Osteoblast (primary cell): ENCODE measurements at regions not wholly inside any gene's neighbourhood (a gene's known extent, or its start where the extent isn't known, plus 50 kb on each side); places are given as distances from the start of the nearest gene placed in this dataset.
"Not testable (repeated sequence)": the region's sequence is repeated elsewhere in the genome, so short reads cannot be mapped to it uniquely, and the experiment has no call there.

ENCODE experiments used
- DNase-seq: peaks from one replicate; pipeline ENCODE4 v3.0.0; 2011; ENCODE audit warnings: low spot score, mixed read lengths; ENCODE audit not compliant: insufficient read length; ENCODE audit errors: missing footprints
- H2AFZ ChIP-seq: 2 replicates; pipeline ENCODE4 v1.6.0; 2011; ENCODE audit warnings: mild to moderate bottlenecking, low read length
- H3K27ac ChIP-seq: 2 replicates; pipeline ENCODE4 v1.5.1; 2011; ENCODE audit warnings: mild to moderate bottlenecking, low read depth, low read length, moderate library complexity
- H3K27me3 ChIP-seq: 2 replicates; pipeline ENCODE4 v1.6.0; 2012; ENCODE audit warnings: mild to moderate bottlenecking, control low read depth, inconsistent platforms, low read length, moderate library complexity; ENCODE audit not compliant: insufficient read depth
- H3K36me3 ChIP-seq: 2 replicates; pipeline ENCODE4 v1.5.1; 2011; ENCODE audit warnings: mild to moderate bottlenecking, low read length, control low read depth, moderate library complexity; ENCODE audit not compliant: insufficient read depth
- H3K4me1 ChIP-seq: 2 replicates; pipeline ENCODE4 v1.5.1; 2011; ENCODE audit warnings: mild to moderate bottlenecking, low read length, control low read depth, moderate library complexity; ENCODE audit not compliant: insufficient read depth
- H3K4me2 ChIP-seq: 2 replicates; pipeline ENCODE4 v1.6.0; 2011; ENCODE audit warnings: mild to moderate bottlenecking, low read length; ENCODE audit not compliant: insufficient read depth
- H3K4me3 ChIP-seq: fragments of 200-600 bp; sonication (generic); 3 replicates; pipeline ENCODE4 v1.5.1; 2012; ENCODE audit warnings: mild to moderate bottlenecking, low read length, inconsistent platforms; ENCODE audit not compliant: insufficient read depth
- H3K79me2 ChIP-seq: 2 replicates; pipeline ENCODE4 v1.6.0; 2012; ENCODE audit warnings: mild to moderate bottlenecking, low read length, control low read depth, inconsistent platforms; ENCODE audit not compliant: insufficient read depth
- H3K9me3 ChIP-seq: 2 replicates; pipeline ENCODE4 v1.5.1; 2011; ENCODE audit warnings: low read depth, low read length, control low read depth
- H4K20me1 ChIP-seq: 2 replicates; pipeline ENCODE4 v1.6.0; 2012; ENCODE audit warnings: mild to moderate bottlenecking, low read length, control low read depth; ENCODE audit not compliant: insufficient read depth
- CTCF ChIP-seq: IDR thresholded peaks from 2 replicates; pipeline ENCODE4 v1.5.1; 2011; ENCODE audit warnings: mild to moderate bottlenecking, low read depth, low read length, moderate library complexity; ENCODE audit errors: extremely low read depth

DNA sequence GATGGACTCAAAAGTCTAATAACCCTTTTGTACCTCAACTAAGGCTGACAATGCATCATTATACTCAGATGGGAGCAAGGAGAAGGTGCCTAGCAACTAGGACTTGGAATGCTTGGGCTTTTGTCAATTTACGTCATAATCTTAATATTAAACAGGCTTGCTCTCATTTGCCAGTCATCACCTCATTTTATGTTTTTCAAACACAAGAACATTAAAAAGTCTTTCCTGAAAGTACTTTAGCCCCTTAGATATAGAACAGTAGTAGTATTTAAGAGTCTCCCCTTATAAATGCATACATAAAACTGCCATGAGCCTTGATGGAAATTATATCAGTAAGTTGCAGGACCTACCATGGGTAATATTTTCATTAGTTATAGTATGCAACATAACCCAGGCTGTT, 150.7 kb upstream of the INTU start:
- no peak for TF ChIP-seq CTCF
- Histone ChIP-seq H3K4me3 (no peak overlapping the region), H3K9me3 (no peaks in the 10 kb centered on the region), H4K20me1 (no peaks in the 10 kb centered on the region), H3K27me3 (no peaks in the 10 kb centered on the region), H3K36me3 (no peaks in the 10 kb centered on the region), H3K4me2 (no peak overlapping the region), H2AFZ (no peak overlapping the region), H3K4me1 (no peaks in the 10 kb centered on the region), H3K27ac (no peak overlapping the region), H3K79me2 (no peaks in the 10 kb centered on the region)
- DNase-seq = no peak

DNA sequence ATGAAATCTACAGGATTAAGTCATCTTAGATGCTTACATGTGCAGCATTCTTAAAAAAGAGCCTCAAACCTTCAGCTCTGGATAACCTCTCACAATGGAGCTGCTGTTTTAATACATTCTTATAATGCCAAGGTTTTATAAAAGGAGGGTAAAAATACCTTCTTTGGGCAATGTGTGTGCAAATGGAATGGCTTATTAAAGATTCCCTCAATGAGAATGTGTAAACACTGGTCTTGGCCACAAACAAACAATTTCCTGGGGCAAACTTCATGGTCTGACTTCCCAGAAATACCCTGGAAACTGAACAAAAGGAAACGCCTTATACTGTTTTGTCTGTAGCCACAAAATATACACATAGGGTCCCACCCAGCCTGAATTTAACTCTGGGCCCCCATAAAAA, 148.6 kb upstream of the INTU start:
- H3K9me3 ChIP-seq = no peaks in the 10 kb centered on the region
- H2AFZ ChIP-seq = no peak overlapping the region
- no peaks in the 10 kb centered on the region for H3K36me3 ChIP-seq
- H3K79me2 ChIP-seq = no peaks in the 10 kb centered on the region
- H3K27ac ChIP-seq = no peak overlapping the region
- H3K4me3 ChIP-seq = no peak overlapping the region
- no peak for DNase-seq
- no peak overlapping the region for H3K4me2 ChIP-seq
- no peaks in the 10 kb centered on the region for H3K4me1 ChIP-seq
- H4K20me1 ChIP-seq = no peaks in the 10 kb centered on the region
- TF ChIP-seq CTCF = no peak
- no peaks in the 10 kb centered on the region for H3K27me3 ChIP-seq

GRCh38 chr4:127486248-127486647, 146.5 kb upstream of the INTU start:
- Histone ChIP-seq H2AFZ (no peak overlapping the region), H3K36me3 (no peaks in the 10 kb centered on the region), H4K20me1 (no peaks in the 10 kb centered on the region), H3K4me2 (no peak overlapping the region), H3K27me3 (no peaks in the 10 kb centered on the region), H3K27ac (no peak overlapping the region), H3K4me3 (no peak overlapping the region), H3K4me1 (no peaks in the 10 kb centered on the region), H3K79me2 (no peaks in the 10 kb centered on the region), H3K9me3 (no peaks in the 10 kb centered on the region)
- TF ChIP-seq CTCF = no peak
- no peak for DNase-seq

DNA sequence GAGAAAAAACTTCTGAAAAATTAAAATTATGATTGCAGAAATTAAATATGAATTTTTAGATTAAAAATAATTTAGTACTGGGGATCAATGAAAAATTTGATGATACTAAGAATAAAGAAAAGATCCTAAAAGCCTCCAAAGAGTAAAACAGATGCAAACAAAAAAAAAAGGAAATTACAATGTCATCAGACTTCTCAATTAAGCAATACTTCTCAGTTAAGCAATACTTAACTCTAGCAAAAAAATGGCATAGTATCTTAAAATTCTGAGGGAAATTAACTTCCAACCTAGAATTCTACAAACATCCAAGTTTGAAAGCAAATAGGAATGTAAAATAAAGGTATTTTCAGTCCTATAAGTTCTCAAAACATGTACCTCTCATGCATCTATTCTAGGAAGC, 141.2 kb upstream of the INTU start:
- no peak for TF ChIP-seq CTCF
- no peak overlapping the region for H3K4me2 ChIP-seq
- H3K4me3 ChIP-seq = no peak overlapping the region
- no peaks in the 10 kb centered on the region for H3K79me2 ChIP-seq
- no peak overlapping the region for H3K27ac ChIP-seq
- H3K27me3 ChIP-seq = no peaks in the 10 kb centered on the region
- H3K9me3 ChIP-seq = no peaks in the 10 kb centered on the region
- no peak for DNase-seq
- no peak overlapping the region for H2AFZ ChIP-seq
- no peaks in the 10 kb centered on the region for H3K4me1 ChIP-seq
- H3K36me3 ChIP-seq = no peaks in the 10 kb centered on the region
- no peaks in the 10 kb centered on the region for H4K20me1 ChIP-seq

DNA sequence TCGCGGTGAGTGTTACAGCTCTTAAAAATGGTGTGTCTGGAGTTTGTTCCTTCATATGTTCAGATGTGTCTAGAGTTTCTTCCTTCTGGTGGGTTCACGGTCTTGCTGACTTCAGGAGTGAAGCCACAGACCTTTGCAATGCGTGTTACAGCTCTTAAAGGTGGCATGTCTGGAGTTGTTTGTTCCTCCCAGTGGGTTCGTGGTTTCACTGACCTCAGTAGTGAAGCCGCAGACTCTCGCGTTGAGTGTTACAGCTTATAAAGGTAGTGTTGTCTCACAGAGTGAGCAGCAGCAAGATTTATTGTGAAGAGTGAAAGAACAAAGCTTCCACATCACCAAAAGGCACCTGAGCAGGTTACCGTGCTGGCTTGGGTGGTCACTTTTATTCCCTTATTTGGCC, 135.9 kb upstream of the INTU start:
- H2AFZ ChIP-seq, H3K27me3 ChIP-seq, H3K27ac ChIP-seq, DNase-seq, H3K4me2 ChIP-seq, H3K36me3 ChIP-seq, H3K79me2 ChIP-seq, H4K20me1 ChIP-seq, H3K4me3 ChIP-seq, H3K9me3 ChIP-seq, H3K4me1 ChIP-seq: not testable (repeated sequence)
